Smooth muscle cell (in vitro differentiated cells): ENCODE measurements at regions not wholly inside any gene's neighbourhood (a gene's known extent, or its start where the extent isn't known, plus 50 kb on each side); places are given as distances from the start of the nearest gene placed in this dataset.

Source experiments
- DNase-seq: peaks from one replicate; lab custom pipeline; 2025; ENCODE audit not compliant: unreplicated experiment; lab: John Stamatoyannopoulos, UW
- H2AFZ ChIP-seq: fragments of 200-600 bp; sonication (generic); 2 replicates; pipeline ENCODE4 v1.6.0; 2016; ENCODE audit warnings: antibody characterized with exemption, low read depth, mild to moderate bottlenecking
- H3F3A ChIP-seq: fragments of 200-600 bp; sonication (generic); 2 replicates; pipeline ENCODE4 v1.6.0; 2017; ENCODE audit warnings: antibody characterized with exemption, low read depth
- H3K27ac ChIP-seq: fragments of 200-600 bp; sonication (generic); 2 replicates; pipeline ENCODE4 v1.5.1; 2016; ENCODE audit warnings: low read depth, mild to moderate bottlenecking
- H3K27me3 ChIP-seq: fragments of 200-600 bp; sonication (generic); 2 replicates; pipeline ENCODE4 v1.6.1; 2016; ENCODE audit warnings: low read depth, mild to moderate bottlenecking
- H3K36me3 ChIP-seq: fragments of 200-600 bp; sonication (generic); 2 replicates; pipeline ENCODE4 v1.5.1; 2016; ENCODE audit warnings: low read depth
- H3K4me1 ChIP-seq: fragments of 200-600 bp; sonication (generic); 2 replicates; pipeline ENCODE4 v1.5.1; 2016; ENCODE audit warnings: low read depth
- H3K4me2 ChIP-seq: fragments of 200-600 bp; sonication (generic); 2 replicates; pipeline ENCODE4 v1.6.0; 2016; ENCODE audit warnings: mild to moderate bottlenecking
- H3K4me3 ChIP-seq: fragments of 200-600 bp; sonication (generic); 2 replicates; pipeline ENCODE4 v1.5.1; 2016; ENCODE audit warnings: mild to moderate bottlenecking
- H3K79me2 ChIP-seq: fragments of 200-600 bp; sonication (generic); 2 replicates; pipeline ENCODE4 v1.6.0; 2016; ENCODE audit warnings: low read depth, mild to moderate bottlenecking
- H3K9ac ChIP-seq: fragments of 200-600 bp; sonication (generic); 2 replicates; pipeline ENCODE4 v1.6.0; 2016; ENCODE audit warnings: low read depth
- H3K9me3 ChIP-seq: fragments of 200-600 bp; sonication (generic); replicated peaks from 2 replicates; pipeline ENCODE4 v1.5.1; 2016; ENCODE audit warnings: low read depth
- H4K20me1 ChIP-seq: fragments of 200-600 bp; sonication (generic); 2 replicates; pipeline ENCODE4 v1.6.0; 2016; ENCODE audit warnings: low read depth
- WGBS: methylation state at CpG from one replicate; pipeline ENCODE4 v1.1.7; 2016; ENCODE audit warnings: low lambda C conversion rate; 5-methylcytosine and 5-hydroxymethylcytosine counted together
- TF ChIP-seq, protein P1 (sequence below): fragments of 200-600 bp; sonication (generic); IDR thresholded peaks from 2 replicates; pipeline ENCODE4 v1.5.1; 2017; ENCODE audit warnings: borderline replicate concordance, mild to moderate bottlenecking, antibody characterized with exemption; ENCODE audit not compliant: insufficient read depth, poor library complexity, severe bottlenecking

DNA sequence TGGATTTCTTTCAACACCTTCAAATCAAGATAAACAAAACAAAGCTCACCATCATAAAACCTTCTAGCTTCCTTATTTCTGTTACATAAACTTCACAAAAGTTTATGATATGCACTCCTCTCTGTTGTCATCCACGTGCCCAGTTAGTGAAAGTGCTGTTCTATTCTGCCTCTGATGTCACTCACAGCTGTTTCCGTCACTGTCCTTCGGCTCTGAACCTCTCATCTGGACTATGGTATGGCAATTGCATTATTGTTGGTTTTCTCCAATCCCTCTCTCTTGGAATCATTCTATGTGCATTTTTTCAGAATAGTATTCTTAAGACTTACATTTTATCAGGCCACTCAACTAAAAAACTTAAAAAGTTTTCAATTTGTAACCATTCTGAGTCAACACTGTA, 264.2 kb upstream of the DAPK1 start:
- 96% methylated on average over 3 of the region's 3 CpGs for WGBS
- H3K4me1 ChIP-seq, result no peaks in the 10 kb centered on the region
- no peak overlapping the region for H3K4me2 ChIP-seq
- DNase-seq, result no peak
- TF ChIP-seq, protein P1, sequence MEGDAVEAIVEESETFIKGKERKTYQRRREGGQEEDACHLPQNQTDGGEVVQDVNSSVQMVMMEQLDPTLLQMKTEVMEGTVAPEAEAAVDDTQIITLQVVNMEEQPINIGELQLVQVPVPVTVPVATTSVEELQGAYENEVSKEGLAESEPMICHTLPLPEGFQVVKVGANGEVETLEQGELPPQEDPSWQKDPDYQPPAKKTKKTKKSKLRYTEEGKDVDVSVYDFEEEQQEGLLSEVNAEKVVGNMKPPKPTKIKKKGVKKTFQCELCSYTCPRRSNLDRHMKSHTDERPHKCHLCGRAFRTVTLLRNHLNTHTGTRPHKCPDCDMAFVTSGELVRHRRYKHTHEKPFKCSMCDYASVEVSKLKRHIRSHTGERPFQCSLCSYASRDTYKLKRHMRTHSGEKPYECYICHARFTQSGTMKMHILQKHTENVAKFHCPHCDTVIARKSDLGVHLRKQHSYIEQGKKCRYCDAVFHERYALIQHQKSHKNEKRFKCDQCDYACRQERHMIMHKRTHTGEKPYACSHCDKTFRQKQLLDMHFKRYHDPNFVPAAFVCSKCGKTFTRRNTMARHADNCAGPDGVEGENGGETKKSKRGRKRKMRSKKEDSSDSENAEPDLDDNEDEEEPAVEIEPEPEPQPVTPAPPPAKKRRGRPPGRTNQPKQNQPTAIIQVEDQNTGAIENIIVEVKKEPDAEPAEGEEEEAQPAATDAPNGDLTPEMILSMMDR, result no peak
- H3K9me3 ChIP-seq, result no peaks in the 10 kb centered on the region
- no peak overlapping the region for H3K4me3 ChIP-seq
- H3K36me3 ChIP-seq, result no peaks in the 10 kb centered on the region
- H4K20me1 ChIP-seq, result no peaks in the 10 kb centered on the region
- H3K79me2 ChIP-seq, result no peaks in the 10 kb centered on the region
- no peak overlapping the region for H3K27ac ChIP-seq
- no peak overlapping the region for H3K9ac ChIP-seq
- no peak overlapping the region for H2AFZ ChIP-seq
- H3F3A ChIP-seq, result no peaks in the 10 kb centered on the region
- H3K27me3 ChIP-seq, result no peaks in the 10 kb centered on the region

DNA sequence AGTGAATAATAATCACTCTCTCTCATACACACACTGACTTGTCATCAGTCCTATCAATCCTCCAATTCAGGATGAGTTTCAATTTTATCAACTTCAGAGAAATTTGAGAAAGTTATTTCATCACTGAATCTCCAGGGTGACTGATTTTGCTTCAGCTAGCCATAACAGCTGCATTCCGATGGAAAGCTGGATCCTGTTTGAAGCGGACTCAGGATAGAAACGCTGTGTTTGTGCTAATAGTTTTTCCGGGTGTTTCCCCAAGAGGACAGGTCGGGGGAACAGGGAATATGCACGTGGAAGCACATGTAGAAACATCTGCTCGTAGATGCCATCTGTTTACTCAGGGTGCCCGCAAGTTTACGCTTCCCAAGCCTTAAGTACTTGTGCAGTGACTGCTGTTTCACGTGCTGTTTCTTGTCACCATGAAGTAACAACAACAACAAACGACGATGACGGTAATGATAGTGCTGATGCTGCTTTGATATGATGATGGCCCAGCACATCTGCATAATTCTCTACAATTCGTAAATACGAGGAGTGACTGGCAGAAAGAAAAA, 263.7 kb upstream of the DAPK1 start:
- H3K4me3 ChIP-seq, result no peak overlapping the region
- no peaks in the 10 kb centered on the region for H4K20me1 ChIP-seq
- no peaks in the 10 kb centered on the region for H3K79me2 ChIP-seq
- H3K27me3 ChIP-seq, result no peaks in the 10 kb centered on the region
- TF ChIP-seq, protein P1, result no peak
- no peaks in the 10 kb centered on the region for H3K9me3 ChIP-seq
- H3K4me1 ChIP-seq, result no peaks in the 10 kb centered on the region
- no peak overlapping the region for H3K4me2 ChIP-seq
- H3K9ac ChIP-seq, result no peak overlapping the region
- H3K27ac ChIP-seq, result no peak overlapping the region
- DNase-seq, result no peak
- H3F3A ChIP-seq, result no peaks in the 10 kb centered on the region
- 83% methylated on average over 15 of the region's 15 CpGs for WGBS
- no peak overlapping the region for H2AFZ ChIP-seq
- H3K36me3 ChIP-seq, result no peaks in the 10 kb centered on the region

DNA sequence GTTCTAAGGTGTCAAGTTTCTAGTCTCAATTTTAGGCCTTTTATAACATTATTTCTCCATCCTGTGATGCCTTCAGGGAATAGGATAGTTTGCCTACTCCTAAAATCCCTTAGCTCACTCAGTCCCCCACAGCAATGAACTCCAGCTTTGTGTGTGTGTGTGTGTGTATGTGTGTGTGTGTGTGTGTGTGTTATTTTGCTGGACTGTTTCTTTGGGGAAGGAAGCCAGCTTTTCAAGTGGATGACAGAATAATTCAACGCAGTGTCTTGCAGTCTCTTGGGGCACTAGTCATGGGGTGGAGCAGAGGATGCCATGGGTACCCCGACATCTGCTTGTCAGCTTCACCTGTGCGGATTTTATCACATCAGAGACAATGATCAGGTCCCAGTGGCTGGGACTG, 262.8 kb upstream of the DAPK1 start:
- TF ChIP-seq, protein P1, result no peak
- Histone ChIP-seq H3F3A (no peaks in the 10 kb centered on the region), H3K27ac (no peak overlapping the region), H3K9me3 (no peaks in the 10 kb centered on the region), H4K20me1 (no peaks in the 10 kb centered on the region), H3K27me3 (no peaks in the 10 kb centered on the region), H3K79me2 (no peaks in the 10 kb centered on the region), H3K36me3 (no peaks in the 10 kb centered on the region), H3K4me3 (no peak overlapping the region), H3K4me2 (no peak overlapping the region), H3K9ac (no peak overlapping the region), H2AFZ (no peak overlapping the region), H3K4me1 (no peaks in the 10 kb centered on the region)
- DNase-seq, result no peak
- 85% methylated on average over 3 of the region's 3 CpGs for WGBS

DNA sequence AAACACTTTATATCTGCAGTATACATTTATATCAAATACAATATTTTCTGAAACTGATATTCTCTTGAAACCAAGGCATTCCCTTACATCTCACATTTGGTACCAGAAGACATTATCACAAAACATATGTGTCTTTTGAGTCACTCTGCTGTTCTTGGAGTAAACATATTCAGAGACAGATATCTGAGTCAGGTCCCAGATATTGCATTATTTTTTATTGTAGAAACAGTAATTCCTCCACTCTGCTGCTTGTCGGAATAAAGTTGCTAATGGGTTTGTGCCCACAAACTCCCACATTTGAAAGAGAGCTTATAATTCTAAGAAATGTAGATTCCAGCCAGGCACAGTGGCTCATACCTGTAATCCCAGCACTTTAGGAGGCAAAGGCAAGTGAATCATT, 261.1 kb upstream of the DAPK1 start:
- no peak overlapping the region for H2AFZ ChIP-seq
- no peak overlapping the region for H3K27ac ChIP-seq
- H3K79me2 ChIP-seq, result no peaks in the 10 kb centered on the region
- H3K4me1 ChIP-seq, result no peaks in the 10 kb centered on the region
- H4K20me1 ChIP-seq, result no peaks in the 10 kb centered on the region
- H3F3A ChIP-seq, result no peaks in the 10 kb centered on the region
- H3K9ac ChIP-seq, result no peak overlapping the region
- 46% methylated on average over 1 of the region's 1 CpG for WGBS
- DNase-seq, result no peak
- TF ChIP-seq, protein P1, result no peak
- H3K4me3 ChIP-seq, result no peak overlapping the region
- H3K4me2 ChIP-seq, result no peak overlapping the region
- no peaks in the 10 kb centered on the region for H3K36me3 ChIP-seq
- no peaks in the 10 kb centered on the region for H3K9me3 ChIP-seq
- no peaks in the 10 kb centered on the region for H3K27me3 ChIP-seq
